ENCODE measurements at regions not wholly inside any gene's neighbourhood (a gene's known extent, or its start where the extent isn't known, plus 50 kb on each side); places are given as distances from the start of the nearest gene placed in this dataset.

GRCh38 chr5:135243556-135244285, 155.3 kb downstream of the MACROH2A1 start:
- no peak for TF ChIP-seq CTCF (IDR thresholded peaks at IDR 0.05; ENCODE audit: control extremely low read depth, extremely low read depth, low read depth, missing control alignments)
- CTCF ChIA-PET, result interaction anchor here (1.6 kb wide), 1 partner anchor 10 kb away, joined by 5 read pairs; no protein-coding TSS in a partner anchor
- no peak for DNase-seq (ENCODE audit: extremely low spot score)
- POLR2A ChIA-PET, result no interaction called here

- no peak for TF ChIP-seq CTCF (IDR thresholded peaks at IDR 0.05; ENCODE audit: control extremely low read depth, extremely low read depth, low read depth, missing control alignments)
- ChIA-PET POLR2A (no interaction called here), CTCF (interaction anchor here (1.6 kb wide), 1 partner anchor 11 kb away, joined by 5 read pairs; no protein-coding TSS in a partner anchor)
- DNase-seq (ENCODE audit: extremely low spot score), result no peak
Measured at GRCh38 chr5:135242866-135243555, 156.0 kb downstream of the MACROH2A1 start.

- CTCF ChIA-PET, result interaction anchor here (1.6 kb wide), 1 partner anchor 12 kb away, joined by 5 read pairs; no protein-coding TSS in a partner anchor
- POLR2A ChIA-PET, result no interaction called here
- DNase-seq (ENCODE audit: extremely low spot score), result no peak
- no peak for TF ChIP-seq CTCF (IDR thresholded peaks at IDR 0.05; ENCODE audit: control extremely low read depth, extremely low read depth, low read depth, missing control alignments)
Measured at GRCh38 chr5:135242021-135242865, 156.8 kb downstream of the MACROH2A1 start.

- no peak for DNase-seq (ENCODE audit: extremely low spot score)
- ChIA-PET POLR2A (no interaction called here), CTCF (interaction anchor here (0.9 kb wide), 1 partner anchor 14 kb away, joined by 3 read pairs; no protein-coding TSS in a partner anchor)
- no peak for TF ChIP-seq CTCF (IDR thresholded peaks at IDR 0.05; ENCODE audit: control extremely low read depth, extremely low read depth, low read depth, missing control alignments)
Measured at GRCh38 chr5:135241536-135241935, 157.5 kb downstream of the MACROH2A1 start.

- ChIA-PET CTCF (interaction anchor here (0.9 to 1.5 kb wide), 2 partner anchors 12 to 13 kb away, joined by 3 to 5 read pairs; no protein-coding TSS in a partner anchor), POLR2A (no interaction called here)
- no peak for DNase-seq (ENCODE audit: extremely low spot score)
- TF ChIP-seq CTCF (IDR thresholded peaks at IDR 0.05; ENCODE audit: control extremely low read depth, extremely low read depth, low read depth, missing control alignments), result no peak
Measured at GRCh38 chr5:135240781-135241360, 158.2 kb downstream of the MACROH2A1 start.

GRCh38 chr5:135240283-135240633, 158.8 kb downstream of the MACROH2A1 start:
- POLR2A ChIA-PET, result no interaction called here
- no peak for TF ChIP-seq CTCF (IDR thresholded peaks at IDR 0.05; ENCODE audit: control extremely low read depth, extremely low read depth, low read depth, missing control alignments)

More at GRCh38 chr5:135240283-135240633, 158.8 kb downstream of the MACROH2A1 start:
- CTCF ChIA-PET, result interaction anchor here (0.7 to 1.5 kb wide), 2 partner anchors 11 to 287 kb away, joined by 3 to 5 read pairs; no protein-coding TSS in a partner anchor
- no peak for DNase-seq (ENCODE audit: extremely low spot score)

Data from GM10248 (cell line).